Upper lobe of left lung (tissue), 4 donors: ENCODE measurements at regions not wholly inside any gene's neighbourhood (a gene's known extent, or its start where the extent isn't known, plus 50 kb on each side); places are given as distances from the start of the nearest gene placed in this dataset.

Experiments used
- CTCF ChIP-seq, 6 experiments: fragments of 450-650 bp in 4 of 6; fragments of 200-600 bp in 2 of 6; sonication (generic) in 2 of 6; IDR thresholded peaks; one replicate each; pipeline ENCODE4 v1.5.1; 2016 to 2019; ENCODE audit warnings: antibody characterized with exemption in 6 of 6
- EP300 ChIP-seq, 4 donors: sonication (generic); formaldehyde crosslinking; IDR thresholded peaks; one replicate each; pipeline ENCODE4 v1.5.1; 2017; ENCODE audit warnings: antibody characterized with exemption in 4 of 4, control low read depth in 2 of 4
- POLR2A ChIP-seq, 4 donors: fragments of 450-650 bp; IDR thresholded peaks; one replicate each; pipeline ENCODE4 v1.5.1; 2016 to 2017; ENCODE audit warnings: antibody characterized with exemption in 4 of 4, mild to moderate bottlenecking in 2 of 4
- POLR2AphosphoS5 ChIP-seq, 2 donors: sonication (generic); formaldehyde crosslinking; IDR thresholded peaks; one replicate each; pipeline ENCODE4 v1.5.1; 2017; ENCODE audit warnings: antibody characterized with exemption in 2 of 2

GRCh38 chr3:140767566-140767965, 89.7 kb downstream of the TRIM42 start:
- no peak for TF ChIP-seq CTCF (IDR thresholded peaks at IDR 0.05)
- TF ChIP-seq POLR2A (IDR thresholded peaks at IDR 0.05): no peak
- TF ChIP-seq POLR2AphosphoS5 (IDR thresholded peaks at IDR 0.05): no peak
- TF ChIP-seq EP300 (IDR thresholded peaks at IDR 0.05): no peak
